ENCODE measurements at regions not wholly inside any gene's neighbourhood (a gene's known extent, or its start where the extent isn't known, plus 50 kb on each side); places are given as distances from the start of the nearest gene placed in this dataset.
A peak's percentile ranks its signal among the peaks of the same experiment; 100 is the strongest.

DNA sequence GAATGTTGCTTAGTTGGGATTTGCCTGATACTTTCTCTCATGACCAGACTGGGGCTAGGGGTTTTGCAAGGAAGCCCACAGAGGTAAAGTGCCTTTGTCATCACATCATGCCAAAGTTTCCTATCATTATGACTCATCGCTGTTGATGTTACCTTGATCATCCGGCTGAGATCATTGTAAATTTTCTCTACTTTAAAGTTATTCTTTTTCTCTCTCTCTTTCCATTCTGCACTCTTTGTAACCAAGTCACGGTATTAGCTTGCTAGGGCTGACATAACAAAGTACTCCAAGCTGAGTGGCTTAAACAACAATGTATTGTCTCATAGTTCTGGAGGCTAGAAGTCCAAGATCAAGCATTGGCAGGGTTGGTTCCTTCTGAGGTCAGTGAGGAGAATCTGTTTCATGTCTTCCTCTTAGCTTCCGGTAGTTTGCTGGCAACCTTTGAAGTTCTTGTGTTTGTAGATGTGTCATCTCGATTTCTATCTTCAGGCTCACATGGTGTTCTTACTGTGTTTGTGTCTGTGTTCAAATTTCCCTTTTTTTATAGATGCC, 113.0 kb downstream of the DTHD1 start:
- Histone ChIP-seq H3K36me3 (ENCODE audit: insufficient read depth, low read length) (no peaks in the 10 kb centered on the region), H3K9me3 (ENCODE audit: control insufficient read depth in 1 of 2, insufficient read depth in 1 of 2, low read length in 2 of 2) (no peaks in the 10 kb centered on the region), H3K27ac (ENCODE audit: low read depth in 1 of 2, low read length in 2 of 2) (peak overlapping the region; percentile 45 to 48), H3K4me1 (ENCODE audit: insufficient read depth, low read length) (peaks cover 6% of the 10 kb centered on the region), H3K27me3 (ENCODE audit: control insufficient read depth in 1 of 2, insufficient read depth in 2 of 2, low read length in 2 of 2) (no peaks in the 10 kb centered on the region), H3K4me3 (ENCODE audit: low read length) (no peak overlapping the region)
- H3K27ac Mint-ChIP-seq: peak overlapping the region; percentile 77
- intact Hi-C loops (cut with DNase I, micrococcal nuclease): loop anchor here in 1 of 2 experiments (1.0 to 5.0 kb wide), 2 partner anchors 8 to 152 kb away; partner anchors contain the start of gene ARAP2
- peak in 12 of 14 experiments; percentile 3 to 88 (median 38) for DNase-seq
- no peaks in the 10 kb centered on the region for H3K9me3 Mint-ChIP-seq
- no peaks in the 10 kb centered on the region for H3K36me3 Mint-ChIP-seq (ENCODE audit: low read depth)
- ChIA-PET POLR2A (interaction anchor here (0.9 to 2.8 kb wide), 5 partner anchors 8 to 152 kb away, joined by 3 to 26 read pairs (median 4); partner anchors contain the start of gene ARAP2), CTCF (interaction anchor here (0.8 to 1.5 kb wide), 5 partner anchors 8 to 124 kb away, joined by 3 to 4 read pairs (median 3); no protein-coding TSS in a partner anchor)
- H3K27me3 Mint-ChIP-seq: no peaks in the 10 kb centered on the region
- peak; percentile 86 for ATAC-seq (ENCODE audit: poor library complexity)
- TF ChIP-seq, protein P1, sequence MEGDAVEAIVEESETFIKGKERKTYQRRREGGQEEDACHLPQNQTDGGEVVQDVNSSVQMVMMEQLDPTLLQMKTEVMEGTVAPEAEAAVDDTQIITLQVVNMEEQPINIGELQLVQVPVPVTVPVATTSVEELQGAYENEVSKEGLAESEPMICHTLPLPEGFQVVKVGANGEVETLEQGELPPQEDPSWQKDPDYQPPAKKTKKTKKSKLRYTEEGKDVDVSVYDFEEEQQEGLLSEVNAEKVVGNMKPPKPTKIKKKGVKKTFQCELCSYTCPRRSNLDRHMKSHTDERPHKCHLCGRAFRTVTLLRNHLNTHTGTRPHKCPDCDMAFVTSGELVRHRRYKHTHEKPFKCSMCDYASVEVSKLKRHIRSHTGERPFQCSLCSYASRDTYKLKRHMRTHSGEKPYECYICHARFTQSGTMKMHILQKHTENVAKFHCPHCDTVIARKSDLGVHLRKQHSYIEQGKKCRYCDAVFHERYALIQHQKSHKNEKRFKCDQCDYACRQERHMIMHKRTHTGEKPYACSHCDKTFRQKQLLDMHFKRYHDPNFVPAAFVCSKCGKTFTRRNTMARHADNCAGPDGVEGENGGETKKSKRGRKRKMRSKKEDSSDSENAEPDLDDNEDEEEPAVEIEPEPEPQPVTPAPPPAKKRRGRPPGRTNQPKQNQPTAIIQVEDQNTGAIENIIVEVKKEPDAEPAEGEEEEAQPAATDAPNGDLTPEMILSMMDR (IDR thresholded peaks at IDR 0.05): no peak
- H3K4me3 Mint-ChIP-seq: peak overlapping the region; percentile 13
- H3K4me1 Mint-ChIP-seq (ENCODE audit: low read depth): peaks cover 18% of the 10 kb centered on the region

DNA sequence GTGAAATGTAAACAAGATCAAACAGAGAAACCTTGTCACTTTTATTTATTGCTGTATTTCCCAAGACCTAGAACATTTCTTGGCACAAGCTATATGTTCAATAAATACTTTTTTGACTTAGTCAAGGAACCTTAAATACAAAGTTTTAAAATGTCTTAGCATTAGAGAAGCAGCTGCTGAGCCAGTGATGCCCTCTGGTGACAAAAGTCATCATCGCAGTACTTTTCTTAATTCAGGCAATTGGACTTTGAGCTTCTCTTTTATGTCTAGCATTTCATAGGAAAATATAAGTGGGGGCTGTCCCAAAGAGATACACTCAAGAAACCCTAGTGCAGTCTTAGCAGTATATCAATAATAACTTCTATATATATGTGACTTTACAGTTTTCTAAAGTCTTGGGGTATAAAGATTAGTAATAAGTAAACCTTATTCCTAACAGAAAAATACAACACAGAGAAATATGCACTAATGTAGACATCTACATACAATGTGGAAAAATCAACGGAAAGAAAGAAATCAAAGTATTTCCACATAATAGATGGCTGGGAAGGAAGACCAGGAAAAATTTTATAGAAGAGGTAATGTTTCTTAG, 118.4 kb downstream of the DTHD1 start:
- CTCF ChIA-PET: interaction anchor here (0.8 to 3.3 kb wide), 26 partner anchors 9 to 293 kb away, joined by 3 to 57 read pairs (median 4); partner anchors contain the start of gene ARAP2
- POLR2A ChIA-PET: interaction anchor here (1.2 to 3.9 kb wide), 5 partner anchors 14 to 156 kb away, joined by 3 to 16 read pairs (median 8); partner anchors contain the start of gene ARAP2

DNA sequence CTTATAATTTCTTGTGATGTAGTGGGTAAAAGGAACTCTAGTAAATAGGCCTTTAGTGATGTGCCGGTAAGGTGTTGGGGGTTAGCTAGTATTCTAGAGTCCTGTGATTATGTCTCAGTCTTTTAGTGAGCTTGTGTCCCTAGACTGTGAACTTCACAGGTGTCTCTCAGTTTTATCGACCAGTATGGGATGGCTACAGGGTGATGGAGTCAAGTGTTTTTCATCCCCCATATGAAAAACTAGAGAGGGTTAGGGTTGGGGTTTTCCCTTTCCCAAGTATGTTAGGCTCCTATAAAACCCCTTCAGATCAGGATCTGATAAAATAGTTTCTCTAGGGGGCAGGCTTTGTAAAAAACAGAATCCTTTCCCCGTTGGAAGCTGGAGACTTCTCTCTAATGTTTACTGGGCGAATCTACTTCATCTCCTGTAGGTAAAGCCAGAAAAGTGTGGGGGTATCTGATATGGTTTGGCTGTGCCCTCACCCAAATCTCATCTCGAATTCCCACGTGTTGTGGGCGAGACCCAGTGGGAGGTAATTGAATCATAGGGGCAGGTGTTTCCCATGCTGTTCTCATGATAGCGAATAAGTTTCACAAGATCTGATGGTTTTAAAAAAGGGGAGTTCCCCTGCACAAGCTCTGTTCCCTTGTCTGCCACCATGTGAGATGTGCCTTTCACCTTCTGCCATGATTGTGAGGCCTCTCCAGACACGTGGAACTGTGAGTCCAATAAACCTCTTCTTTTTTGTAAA, 120.8 kb downstream of the DTHD1 start:
- Mint-ChIP-seq H3K9me3 (no peaks in the 10 kb centered on the region), H3K4me1 (ENCODE audit: low read depth) (no peaks in the 10 kb centered on the region), H3K27ac (no peak overlapping the region), H3K27me3 (peaks cover 12% of the 10 kb centered on the region), H3K4me3 (no peak overlapping the region), H3K36me3 (ENCODE audit: low read depth) (no peaks in the 10 kb centered on the region)
- POLR2A ChIA-PET: interaction anchor here (0.7 kb wide), 1 partner anchor 84 kb away, joined by 3 read pairs; no protein-coding TSS in a partner anchor
- TF ChIP-seq, protein P1 (IDR thresholded peaks at IDR 0.05): no peak
- no peak for ATAC-seq (ENCODE audit: poor library complexity)
- no peaks in the 10 kb centered on the region for H3K9me3 ChIP-seq (ENCODE audit: control insufficient read depth in 1 of 2, insufficient read depth in 1 of 2, low read length in 2 of 2)
- CTCF ChIA-PET: no interaction called here
- H3K27ac ChIP-seq (ENCODE audit: low read depth in 1 of 2, low read length in 2 of 2): no peak overlapping the region
- no peaks in the 10 kb centered on the region for H3K4me1 ChIP-seq (ENCODE audit: insufficient read depth, low read length)
- H3K27me3 ChIP-seq (ENCODE audit: control insufficient read depth in 1 of 2, insufficient read depth in 2 of 2, low read length in 2 of 2): no peaks in the 10 kb centered on the region
- H3K36me3 ChIP-seq (ENCODE audit: insufficient read depth, low read length): no peaks in the 10 kb centered on the region
- H3K4me3 ChIP-seq (ENCODE audit: low read length): no peak overlapping the region
- intact Hi-C loops (cut with DNase I, micrococcal nuclease): no loop called here
- DNase-seq: no peak

More for the DNA sequence above, 118.4 kb downstream of the DTHD1 start:
- ATAC-seq (ENCODE audit: poor library complexity) (peak; percentile 70), DNase-seq (peak; percentile 13 to 78 (median 40))
- Mint-ChIP-seq H3K27me3 (peaks cover 4% of the 10 kb centered on the region), H3K27ac (no peak overlapping the region), H3K4me3 (no peak overlapping the region), H3K36me3 (ENCODE audit: low read depth) (no peaks in the 10 kb centered on the region), H3K9me3 (no peaks in the 10 kb centered on the region), H3K4me1 (ENCODE audit: low read depth) (peaks cover 9% of the 10 kb centered on the region)
- H3K27me3 ChIP-seq (ENCODE audit: control insufficient read depth in 1 of 2, insufficient read depth in 2 of 2, low read length in 2 of 2): no peaks in the 10 kb centered on the region
- H3K9me3 ChIP-seq (ENCODE audit: control insufficient read depth in 1 of 2, insufficient read depth in 1 of 2, low read length in 2 of 2): no peaks in the 10 kb centered on the region
- intact Hi-C loops (cut with DNase I, micrococcal nuclease): loop anchor here (1.0 to 5.0 kb wide), 4 partner anchors 13 to 158 kb away; partner anchors contain the start of gene ARAP2 (in 1 of the 2)
- TF ChIP-seq, protein P1 (IDR thresholded peaks at IDR 0.05): peak; percentile 96
- H3K27ac ChIP-seq (ENCODE audit: low read depth in 1 of 2, low read length in 2 of 2): no peak overlapping the region
- H3K4me3 ChIP-seq (ENCODE audit: low read length): no peak overlapping the region
- H3K36me3 ChIP-seq (ENCODE audit: insufficient read depth, low read length): no peaks in the 10 kb centered on the region
- no peaks in the 10 kb centered on the region for H3K4me1 ChIP-seq (ENCODE audit: insufficient read depth, low read length)

Measured in CD4-positive, alpha-beta T cell (primary cell).